ENCODE measurements at regions not wholly inside any gene's neighbourhood (a gene's known extent, or its start where the extent isn't known, plus 50 kb on each side); places are given as distances from the start of the nearest gene placed in this dataset.

GRCh38 chr22:26992556-26992955 is 335.2 kb downstream of the MIAT start:
- TF ChIP-seq EZH2 (IDR thresholded peaks at IDR 0.05; ENCODE audit: borderline replicate concordance, insufficient read depth, low read depth, low read length, poor library complexity, severe bottlenecking) (no peak), CTCF (IDR thresholded peaks at IDR 0.05) (no peak)
